Upper lobe of left lung (tissue), 4 donors: ENCODE measurements at regions not wholly inside any gene's neighbourhood (a gene's known extent, or its start where the extent isn't known, plus 50 kb on each side); places are given as distances from the start of the nearest gene placed in this dataset.

Experiments used
- CTCF ChIP-seq, 6 experiments: fragments of 450-650 bp in 4 of 6; fragments of 200-600 bp in 2 of 6; sonication (generic) in 2 of 6; IDR thresholded peaks; one replicate each; pipeline ENCODE4 v1.5.1; 2016 to 2019; ENCODE audit warnings: antibody characterized with exemption in 6 of 6
- EP300 ChIP-seq, 4 donors: sonication (generic); formaldehyde crosslinking; IDR thresholded peaks; one replicate each; pipeline ENCODE4 v1.5.1; 2017; ENCODE audit warnings: antibody characterized with exemption in 4 of 4, control low read depth in 2 of 4
- POLR2A ChIP-seq, 4 donors: fragments of 450-650 bp; IDR thresholded peaks; one replicate each; pipeline ENCODE4 v1.5.1; 2016 to 2017; ENCODE audit warnings: antibody characterized with exemption in 4 of 4, mild to moderate bottlenecking in 2 of 4
- POLR2AphosphoS5 ChIP-seq, 2 donors: sonication (generic); formaldehyde crosslinking; IDR thresholded peaks; one replicate each; pipeline ENCODE4 v1.5.1; 2017; ENCODE audit warnings: antibody characterized with exemption in 2 of 2

DNA sequence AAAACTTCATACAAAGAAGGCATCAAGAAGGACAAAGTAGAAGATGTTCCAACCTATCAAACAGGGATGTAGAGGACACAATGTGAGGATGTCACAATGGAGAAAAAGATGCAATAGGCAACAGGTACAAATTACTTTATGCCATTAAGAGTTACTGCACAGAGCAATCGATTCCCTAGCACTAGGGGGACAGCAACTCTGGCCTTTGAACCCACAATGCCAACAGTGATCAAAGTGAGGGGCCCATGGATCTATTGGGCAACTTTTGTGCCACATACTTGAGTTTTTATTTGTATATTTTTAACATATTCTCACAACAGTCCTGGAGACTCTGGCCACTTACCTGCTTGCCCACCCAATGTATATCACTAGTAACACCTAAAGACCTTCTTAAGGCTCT lies 220.2 kb downstream of the HNMT start:
- TF ChIP-seq CTCF (IDR thresholded peaks at IDR 0.05) (no peak), POLR2A (IDR thresholded peaks at IDR 0.05) (no peak), POLR2AphosphoS5 (IDR thresholded peaks at IDR 0.05) (no peak), EP300 (IDR thresholded peaks at IDR 0.05) (no peak)
